ENCODE measurements at regions not wholly inside any gene's neighbourhood (a gene's known extent, or its start where the extent isn't known, plus 50 kb on each side); places are given as distances from the start of the nearest gene placed in this dataset.

DNA sequence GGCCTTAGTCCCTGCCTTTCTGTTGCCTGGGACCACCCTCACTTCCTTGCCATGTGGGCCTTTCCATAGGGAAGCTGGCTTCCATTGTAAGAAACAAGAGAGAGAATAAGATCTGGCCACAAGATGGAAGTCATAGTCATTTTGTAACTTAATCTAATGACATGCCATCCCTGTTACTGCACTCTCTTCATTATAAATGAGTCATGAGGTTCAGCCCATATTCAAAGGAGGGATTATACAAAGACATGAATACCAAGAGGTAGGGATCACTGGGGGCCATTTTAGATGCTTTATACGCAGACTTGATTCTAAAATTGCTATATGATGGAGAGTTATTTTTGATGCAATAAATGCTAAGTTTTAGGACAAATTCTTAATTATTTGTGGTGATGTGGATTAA, 75.2 kb upstream of the CELF2 start:
- DNase-seq (ENCODE audit: low read depth in 2 of 2), result no peak

DNA sequence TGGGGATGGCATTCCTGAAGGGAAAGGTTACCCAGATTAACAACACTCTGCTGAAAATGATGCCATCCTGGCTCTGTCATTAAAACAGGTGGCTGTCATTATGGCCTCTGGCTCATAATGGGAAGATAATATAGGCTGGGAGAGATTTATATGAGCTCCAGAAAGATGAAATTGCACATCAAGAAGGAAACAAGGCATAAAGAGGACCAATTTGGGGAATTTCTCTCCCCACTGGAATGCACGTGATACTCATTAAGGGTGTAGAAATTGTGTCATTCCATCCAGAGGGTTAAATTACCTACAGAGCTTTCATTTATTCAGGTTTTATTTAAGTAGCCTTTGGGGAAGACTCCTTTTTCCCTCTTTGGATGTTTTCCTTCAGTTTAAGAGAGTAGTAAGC, 71.6 kb upstream of the CELF2 start:
- no peak for DNase-seq (ENCODE audit: low read depth in 2 of 2)

DNA sequence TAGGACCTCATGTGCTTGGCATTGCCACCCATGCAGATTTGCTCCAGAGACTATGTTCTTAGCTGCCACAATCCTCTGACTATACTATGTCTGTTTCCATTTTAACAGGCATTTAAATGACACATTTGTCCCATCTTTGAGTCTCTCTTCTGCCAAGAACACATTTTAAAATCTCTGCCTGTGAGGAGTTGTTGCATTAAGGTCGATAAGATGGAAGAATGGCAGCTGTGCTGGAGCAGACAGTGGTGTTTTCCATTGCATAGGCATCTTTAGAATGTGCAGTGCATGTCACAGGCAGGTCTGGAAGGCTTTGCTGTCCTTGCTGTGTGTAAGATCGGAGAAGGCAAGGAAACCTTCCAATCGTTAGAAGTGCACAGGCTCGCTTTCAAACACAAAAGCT, 70.9 kb upstream of the CELF2 start:
- DNase-seq (ENCODE audit: low read depth in 2 of 2), result no peak

DNA sequence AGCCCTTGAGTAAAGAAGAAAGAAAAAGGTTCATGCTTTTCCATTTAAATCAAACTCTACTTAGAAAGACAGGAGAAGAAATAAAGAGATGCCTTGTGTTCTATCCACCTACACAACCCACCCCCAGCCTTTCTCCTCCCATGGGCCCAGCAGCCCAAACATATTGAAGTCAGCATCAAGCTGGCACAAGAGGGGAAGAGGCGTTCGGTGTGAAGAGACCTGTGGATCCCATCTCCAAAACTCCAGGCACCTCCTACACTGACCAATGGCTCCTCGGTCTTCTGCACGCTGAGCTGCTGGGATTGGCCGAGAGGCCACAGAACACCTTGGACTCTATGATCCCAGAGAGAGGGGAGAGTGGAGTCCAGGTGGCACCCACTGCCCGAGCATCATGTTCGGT, 66.0 kb upstream of the CELF2 start:
- no peak for DNase-seq (ENCODE audit: low read depth in 2 of 2)

DNA sequence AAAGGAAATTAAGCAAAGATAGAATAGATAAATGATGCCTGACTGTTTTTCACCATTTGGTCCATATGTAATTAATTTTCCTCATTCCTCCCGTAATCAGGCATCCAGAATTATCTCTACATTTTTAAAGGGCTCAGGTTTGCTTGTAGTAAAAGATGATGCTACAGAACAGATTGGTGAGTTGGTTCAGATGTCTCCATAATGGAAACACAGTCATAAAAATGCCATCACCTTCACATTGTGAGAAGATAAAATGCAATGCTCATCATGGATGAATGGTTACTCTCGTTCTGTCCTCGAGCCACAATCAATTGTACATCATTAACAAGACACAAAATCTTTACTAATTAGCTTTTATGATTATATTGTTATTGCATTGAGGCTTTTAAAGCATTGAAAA, 64.9 kb upstream of the CELF2 start:
- DNase-seq (ENCODE audit: low read depth in 2 of 2), result no peak

DNA sequence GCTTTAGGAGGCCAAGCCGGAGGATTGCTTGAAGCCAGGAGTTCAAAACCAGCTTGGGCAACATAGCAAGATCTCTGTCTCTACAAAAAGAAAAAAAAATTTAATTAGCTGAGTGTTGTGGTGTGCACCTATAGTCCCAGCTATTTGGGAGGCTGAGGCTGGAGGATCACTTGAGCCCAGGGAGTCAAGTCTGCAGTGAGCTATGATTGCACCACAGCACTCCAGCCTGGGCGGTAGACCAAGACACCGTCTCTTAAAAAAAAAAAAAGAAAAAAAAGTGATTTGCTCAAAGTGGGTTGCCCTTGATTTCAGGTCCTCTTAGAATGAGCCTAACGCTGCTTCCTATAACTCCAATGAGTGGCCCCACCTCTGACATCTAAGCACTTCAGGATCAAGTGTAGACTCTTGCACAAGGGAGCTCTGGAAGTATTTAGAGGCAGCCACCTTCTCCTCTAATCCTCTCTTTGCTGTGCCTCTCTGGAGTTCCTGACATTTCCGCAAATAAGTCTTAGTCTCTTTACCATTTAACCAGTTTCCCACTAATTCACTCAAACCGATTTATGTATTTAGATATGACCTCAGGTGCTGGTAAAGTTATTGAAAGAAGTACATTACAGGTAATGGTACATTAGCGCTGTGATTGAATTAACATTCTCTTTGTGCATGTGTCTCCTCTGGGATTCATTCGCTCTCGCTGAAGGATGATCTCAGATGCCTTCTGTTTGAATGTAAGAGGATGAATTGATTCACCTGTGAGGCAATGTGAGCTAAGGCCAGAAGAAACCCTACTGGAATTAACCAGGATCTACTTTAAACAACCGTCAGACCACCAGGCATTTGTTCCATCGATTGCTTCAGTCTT, 60.8 kb upstream of the CELF2 start:
- DNase-seq (ENCODE audit: low read depth in 2 of 2), result no peak

DNA sequence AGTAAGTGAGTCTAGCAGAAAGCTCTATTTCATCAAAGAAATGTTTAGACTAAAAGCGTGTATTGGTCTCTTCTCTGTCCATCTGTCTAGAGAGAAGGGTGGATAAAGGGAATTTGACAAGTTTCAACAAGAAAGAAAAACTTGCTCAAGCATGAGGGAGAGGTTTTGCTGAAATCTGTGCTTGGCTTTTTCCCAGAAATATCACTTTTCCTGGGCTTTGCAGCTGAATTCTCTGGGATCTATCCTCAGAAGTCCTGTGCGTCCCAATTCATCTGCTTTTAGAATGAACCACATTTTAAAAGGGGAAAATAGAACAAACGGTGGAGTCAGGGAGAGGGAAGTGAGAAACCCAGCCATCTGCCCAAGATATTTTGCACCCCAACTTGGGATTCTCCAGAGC, 59.6 kb upstream of the CELF2 start:
- DNase-seq (ENCODE audit: low read depth in 2 of 2), result no peak

DNA sequence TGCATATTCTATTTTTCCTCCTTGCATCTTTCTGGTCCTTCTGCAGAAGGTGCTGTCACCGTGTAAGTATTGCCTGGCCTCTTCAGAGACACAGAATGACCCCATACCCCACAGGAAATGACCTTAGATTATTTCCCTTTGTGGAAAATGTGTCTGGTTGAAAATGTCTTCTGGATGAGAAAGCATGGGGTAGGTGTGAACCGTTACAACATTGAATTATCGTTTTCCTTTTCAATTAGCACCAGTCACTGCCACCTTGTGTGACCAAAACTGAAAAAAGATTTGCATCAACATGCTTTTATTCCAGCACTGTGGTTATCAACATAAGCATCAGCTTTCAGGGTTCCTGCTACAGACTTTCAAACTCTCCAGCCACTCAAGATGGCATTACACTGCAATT, 58.0 kb upstream of the CELF2 start:
- no peak for DNase-seq (ENCODE audit: low read depth in 2 of 2)

DNA sequence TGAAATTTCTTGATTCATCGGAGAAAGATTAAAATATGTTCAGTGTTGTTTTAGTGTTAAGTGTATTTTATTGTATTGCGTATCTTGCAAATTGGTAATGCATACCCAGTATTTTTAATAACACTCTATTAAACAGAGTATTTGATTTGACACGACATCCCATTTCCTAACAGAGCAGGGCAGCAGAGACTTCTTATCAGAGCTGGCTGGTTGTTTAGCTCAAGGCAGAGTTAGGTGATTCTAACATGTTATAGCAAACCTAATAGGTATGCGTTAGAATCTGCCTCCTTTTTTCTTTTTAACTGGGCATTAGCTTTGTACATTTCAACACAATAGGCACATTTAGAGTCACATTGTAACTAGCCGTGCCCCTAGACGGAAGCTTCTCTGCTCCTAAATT, 57.1 kb upstream of the CELF2 start:
- no peak for DNase-seq (ENCODE audit: low read depth in 2 of 2)

DNA sequence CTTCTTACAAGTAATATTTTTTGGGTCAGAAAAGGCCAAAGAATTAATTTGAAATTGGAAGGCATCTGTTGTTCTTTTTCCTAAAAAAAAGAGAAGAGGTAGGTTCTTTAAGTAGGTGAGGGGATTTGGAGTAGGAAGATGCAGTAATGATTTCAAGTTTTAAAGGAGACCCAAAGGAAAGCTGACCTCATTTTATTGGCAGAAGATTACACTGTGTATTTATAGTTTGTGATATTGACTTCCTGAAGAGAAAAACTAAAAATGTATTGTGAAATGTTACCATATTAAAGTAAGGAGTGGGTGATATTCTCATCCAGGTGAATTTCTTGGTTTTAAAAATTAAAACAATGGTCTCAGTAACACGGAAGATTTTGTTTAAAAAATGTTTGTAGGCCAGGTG, 56.6 kb upstream of the CELF2 start:
- DNase-seq (ENCODE audit: low read depth in 2 of 2), result no peak

DNA sequence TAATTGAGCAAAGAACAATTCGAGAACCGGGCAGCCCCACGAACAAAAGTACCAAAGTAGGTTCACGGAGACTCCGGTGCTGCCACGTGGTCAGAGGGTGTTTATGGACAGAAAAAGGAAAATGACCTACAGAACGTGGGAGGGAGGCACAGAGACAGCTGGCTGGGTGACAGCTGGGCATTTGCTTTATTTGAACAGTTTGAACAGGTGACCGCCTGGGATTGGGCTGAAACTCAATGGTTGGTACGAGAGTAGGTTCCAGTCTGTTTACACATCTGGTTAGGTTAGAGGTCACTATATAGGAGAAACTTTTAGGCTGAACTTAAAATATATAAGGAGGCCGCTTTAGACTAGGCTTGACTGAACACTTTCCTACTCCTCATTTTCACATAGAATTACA, 50.6 kb upstream of the CELF2 start:
- DNase-seq (ENCODE audit: low read depth in 2 of 2), result no peak

DNA sequence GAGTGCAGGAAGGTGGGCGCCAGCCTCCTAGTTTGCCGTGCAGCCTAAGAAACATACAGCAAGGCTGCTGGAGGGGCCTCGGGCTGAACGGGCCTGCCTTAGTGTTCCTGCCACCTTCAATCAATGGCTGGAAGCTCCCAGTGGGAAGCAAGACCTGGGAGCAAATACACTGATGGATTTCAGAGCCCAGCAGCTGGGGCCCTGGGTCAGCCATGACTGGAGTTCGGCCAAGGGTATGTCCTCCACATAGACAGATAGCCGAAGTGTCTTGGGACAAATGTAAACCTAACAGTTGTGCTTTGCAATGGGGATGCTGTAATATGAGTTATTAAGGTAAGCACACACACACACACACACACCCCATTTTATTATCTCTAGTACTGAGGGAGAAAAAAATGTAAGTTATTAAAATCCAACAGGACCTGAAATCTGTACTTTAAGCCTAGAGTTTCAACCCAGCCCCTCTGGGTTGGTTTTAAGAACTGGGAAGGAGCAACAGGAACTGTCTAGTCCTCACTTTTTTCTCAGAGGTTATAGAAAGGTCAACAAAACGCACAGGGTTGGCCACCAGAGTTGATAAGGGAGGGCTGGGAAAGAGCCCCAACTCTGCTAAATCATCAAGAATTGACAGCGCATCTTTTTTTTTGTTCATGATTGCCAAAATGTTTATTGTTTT, 50.0 kb upstream of the CELF2 start:
- no peak for DNase-seq (ENCODE audit: low read depth in 2 of 2)
